ENCODE measurements at regions not wholly inside any gene's neighbourhood (a gene's known extent, or its start where the extent isn't known, plus 50 kb on each side); places are given as distances from the start of the nearest gene placed in this dataset.

DNA sequence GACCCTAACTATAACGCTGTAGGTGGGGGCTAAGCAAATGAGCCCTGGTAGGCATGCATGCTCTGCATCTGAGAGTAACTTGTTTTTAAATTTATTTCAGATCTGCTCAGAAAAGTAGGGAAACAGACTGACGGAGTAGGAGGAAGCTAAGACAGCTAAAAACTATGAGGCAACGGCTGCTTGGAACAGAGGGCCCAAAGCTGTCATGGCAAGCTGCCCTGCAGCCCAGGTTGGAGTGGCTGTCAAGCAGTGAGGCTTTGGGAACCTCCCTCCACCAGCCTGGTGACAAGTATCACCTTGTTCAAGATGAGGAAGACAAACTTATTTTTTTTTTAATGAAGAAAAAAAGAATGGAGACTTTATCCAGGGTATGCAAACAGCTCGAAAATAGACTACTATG lies 439.8 kb downstream of the NLGN4X start:
- no peak overlapping the region for H3K4me3 ChIP-seq (ENCODE audit: low read depth, low read length)
- TF ChIP-seq, protein P1, sequence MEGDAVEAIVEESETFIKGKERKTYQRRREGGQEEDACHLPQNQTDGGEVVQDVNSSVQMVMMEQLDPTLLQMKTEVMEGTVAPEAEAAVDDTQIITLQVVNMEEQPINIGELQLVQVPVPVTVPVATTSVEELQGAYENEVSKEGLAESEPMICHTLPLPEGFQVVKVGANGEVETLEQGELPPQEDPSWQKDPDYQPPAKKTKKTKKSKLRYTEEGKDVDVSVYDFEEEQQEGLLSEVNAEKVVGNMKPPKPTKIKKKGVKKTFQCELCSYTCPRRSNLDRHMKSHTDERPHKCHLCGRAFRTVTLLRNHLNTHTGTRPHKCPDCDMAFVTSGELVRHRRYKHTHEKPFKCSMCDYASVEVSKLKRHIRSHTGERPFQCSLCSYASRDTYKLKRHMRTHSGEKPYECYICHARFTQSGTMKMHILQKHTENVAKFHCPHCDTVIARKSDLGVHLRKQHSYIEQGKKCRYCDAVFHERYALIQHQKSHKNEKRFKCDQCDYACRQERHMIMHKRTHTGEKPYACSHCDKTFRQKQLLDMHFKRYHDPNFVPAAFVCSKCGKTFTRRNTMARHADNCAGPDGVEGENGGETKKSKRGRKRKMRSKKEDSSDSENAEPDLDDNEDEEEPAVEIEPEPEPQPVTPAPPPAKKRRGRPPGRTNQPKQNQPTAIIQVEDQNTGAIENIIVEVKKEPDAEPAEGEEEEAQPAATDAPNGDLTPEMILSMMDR (IDR thresholded peaks at IDR 0.05; ENCODE audit: low read depth, low read length, missing control alignments) = no peak
- no peak for DNase-seq (ENCODE audit: low read depth)

DNA sequence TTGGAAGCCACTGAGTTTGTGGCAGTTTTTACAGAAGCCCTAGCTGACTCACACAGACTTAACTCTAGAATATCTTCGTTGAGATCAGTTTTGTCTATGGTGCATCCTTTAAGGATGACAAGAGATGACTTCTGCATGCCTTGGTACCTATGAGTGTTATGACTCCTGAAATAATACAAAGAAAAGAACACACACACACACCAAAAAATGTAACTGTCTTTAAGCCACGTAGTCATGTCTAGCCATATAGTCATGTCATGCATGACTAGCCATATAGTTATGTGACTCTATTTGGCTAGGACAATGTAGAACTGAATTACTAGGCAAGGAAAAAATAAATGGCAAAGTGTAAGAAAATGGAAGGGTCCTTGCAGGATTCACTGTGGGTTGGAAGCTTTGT lies 447.8 kb downstream of the NLGN4X start:
- TF ChIP-seq, protein P1 (IDR thresholded peaks at IDR 0.05; ENCODE audit: low read depth, low read length, missing control alignments) = no peak
- no peak overlapping the region for H3K4me3 ChIP-seq (ENCODE audit: low read depth, low read length)
- no peak for DNase-seq (ENCODE audit: low read depth)

DNA sequence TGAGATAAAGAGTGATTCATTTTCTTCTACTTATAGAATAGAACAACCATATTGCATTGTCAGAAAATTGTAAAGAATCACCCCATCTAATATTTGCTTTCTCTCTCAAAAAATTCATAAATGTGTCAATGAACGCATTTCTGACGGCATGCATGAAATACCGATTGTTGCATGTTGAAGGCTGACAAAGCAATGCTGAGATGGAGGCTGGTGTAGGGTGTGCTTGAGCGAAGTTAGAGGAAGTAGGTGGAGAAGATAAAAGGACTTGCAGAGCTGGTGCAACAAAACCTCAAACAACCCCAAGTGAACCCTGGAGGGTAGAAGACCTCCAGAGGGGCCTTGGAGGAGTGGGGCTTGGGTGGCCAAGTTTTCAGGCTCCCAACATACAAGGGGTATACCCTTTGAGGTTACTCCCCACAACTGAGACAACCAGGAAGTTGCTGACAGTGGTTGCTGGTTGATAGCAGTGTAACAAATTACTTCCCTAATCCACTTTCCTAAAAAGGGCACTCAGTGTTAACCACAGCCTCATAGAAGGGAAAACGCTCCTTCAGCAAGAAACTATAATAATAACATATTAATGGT lies 452.7 kb downstream of the NLGN4X start:
- DNase-seq (ENCODE audit: low read depth) = no peak
- TF ChIP-seq, protein P1 (IDR thresholded peaks at IDR 0.05; ENCODE audit: low read depth, low read length, missing control alignments) = no peak
- H3K4me3 ChIP-seq (ENCODE audit: low read depth, low read length) = no peak overlapping the region

- DNase-seq (ENCODE audit: low read depth) = no peak
- TF ChIP-seq, protein P1 (IDR thresholded peaks at IDR 0.05; ENCODE audit: low read depth, low read length, missing control alignments) = no peak
- H3K4me3 ChIP-seq (ENCODE audit: low read depth, low read length) = no peak overlapping the region
Observed at GRCh38 chrX:5774446-5774845, 454.2 kb downstream of the NLGN4X start.

- TF ChIP-seq, protein P1 (IDR thresholded peaks at IDR 0.05; ENCODE audit: low read depth, low read length, missing control alignments) = no peak
- no peak for DNase-seq (ENCODE audit: low read depth)
- no peak overlapping the region for H3K4me3 ChIP-seq (ENCODE audit: low read depth, low read length)
Observed at GRCh38 chrX:5771441-5771840, 457.2 kb downstream of the NLGN4X start.

DNA sequence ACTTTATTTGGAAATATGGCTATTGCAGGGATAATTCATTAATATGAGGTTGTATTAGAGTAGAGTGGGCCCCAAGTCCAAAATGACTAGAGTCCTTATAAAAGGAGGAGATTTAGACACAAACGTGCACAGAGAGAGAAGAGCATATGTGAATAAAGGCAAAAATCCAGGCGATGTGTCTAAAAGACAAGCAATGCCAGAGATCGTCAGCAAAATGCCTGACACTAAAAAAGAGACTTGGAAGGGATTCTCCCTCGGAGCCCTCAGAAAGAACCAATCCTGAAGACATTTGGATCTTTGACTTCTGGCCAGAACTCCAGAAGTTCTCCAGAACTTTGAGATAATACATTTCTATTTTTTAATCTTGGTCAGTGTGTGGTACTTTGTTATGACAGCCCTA lies 472.1 kb downstream of the NLGN4X start:
- DNase-seq (ENCODE audit: low read depth) = no peak
- TF ChIP-seq, protein P1 (IDR thresholded peaks at IDR 0.05; ENCODE audit: low read depth, low read length, missing control alignments) = no peak
- H3K4me3 ChIP-seq (ENCODE audit: low read depth, low read length) = no peak overlapping the region

GRCh38 chrX:5753291-5753690 lies 475.4 kb downstream of the NLGN4X start:
- H3K4me3 ChIP-seq (ENCODE audit: low read depth, low read length) = no peak overlapping the region
- TF ChIP-seq, protein P1 (IDR thresholded peaks at IDR 0.05; ENCODE audit: low read depth, low read length, missing control alignments) = no peak
- no peak for DNase-seq (ENCODE audit: low read depth)

Measured in GM12864 (cell line).